Fibroblast of the aortic adventitia (primary cell): ENCODE measurements at regions not wholly inside any gene's neighbourhood (a gene's known extent, or its start where the extent isn't known, plus 50 kb on each side); places are given as distances from the start of the nearest gene placed in this dataset.

Experiments used
- DNase-seq: peaks from one replicate; pipeline ENCODE4 v3.0.0-alpha.2; 2010; ENCODE audit warnings: low read depth
- H3K4me3 ChIP-seq: 2 replicates; pipeline ENCODE4 v1.5.1; 2011; ENCODE audit warnings: low read depth, mild to moderate bottlenecking, control low read depth, low read length, moderate library complexity
- CTCF ChIP-seq: IDR thresholded peaks from 2 replicates; pipeline ENCODE4 v1.5.1; 2011; ENCODE audit warnings: mild to moderate bottlenecking, low read length, control low read depth, inconsistent platforms; ENCODE audit not compliant: insufficient read depth

GRCh38 chr10:9010931-9011670 is 956.6 kb downstream of the GATA3 start:
- DNase-seq: no peak

GRCh38 chr10:9012312-9012711 is 957.8 kb downstream of the GATA3 start:
- no peak for TF ChIP-seq CTCF
- H3K4me3 ChIP-seq: no peak overlapping the region
- DNase-seq: no peak

More at GRCh38 chr10:9010931-9011670, 956.6 kb downstream of the GATA3 start:
- H3K4me3 ChIP-seq: no peak overlapping the region
- no peak for TF ChIP-seq CTCF

- no peak overlapping the region for H3K4me3 ChIP-seq
- no peak for TF ChIP-seq CTCF
- no peak for DNase-seq
Measured at GRCh38 chr10:9015005-9015404, 960.5 kb downstream of the GATA3 start.

GRCh38 chr10:9015447-9015846 is 961.0 kb downstream of the GATA3 start:
- TF ChIP-seq CTCF: no peak
- H3K4me3 ChIP-seq: no peak overlapping the region
- DNase-seq: no peak

GRCh38 chr10:9016930-9017329 is 962.4 kb downstream of the GATA3 start:
- no peak for TF ChIP-seq CTCF
- H3K4me3 ChIP-seq: no peak overlapping the region

GRCh38 chr10:9018195-9019173 is 964.0 kb downstream of the GATA3 start:
- no peak for TF ChIP-seq CTCF
- DNase-seq: no peak
- no peak overlapping the region for H3K4me3 ChIP-seq

More at GRCh38 chr10:9016930-9017329, 962.4 kb downstream of the GATA3 start:
- no peak for DNase-seq
